ENCODE measurements at regions not wholly inside any gene's neighbourhood (a gene's known extent, or its start where the extent isn't known, plus 50 kb on each side); places are given as distances from the start of the nearest gene placed in this dataset.

DNA sequence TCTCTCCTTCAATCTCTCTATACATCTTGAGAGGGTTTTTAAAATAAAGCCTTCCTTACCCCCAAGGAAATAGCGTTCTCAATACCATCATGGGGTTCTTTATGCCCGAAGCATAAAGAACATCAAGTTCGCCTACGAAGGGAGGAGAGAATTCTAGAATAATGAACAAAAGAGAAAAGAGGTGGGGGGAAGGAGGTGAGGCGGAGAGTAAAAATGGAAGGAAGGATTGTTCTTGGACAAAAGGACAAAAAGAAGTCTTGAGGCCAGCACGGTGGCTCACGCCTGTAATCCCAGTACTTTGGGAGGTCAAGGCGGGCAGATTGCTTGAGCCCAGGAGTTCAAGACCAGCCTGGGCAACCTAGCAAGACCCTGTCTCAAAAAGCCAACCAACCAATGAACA lies 319.8 kb upstream of the NCKAP5 start:
- TF ChIP-seq, protein P1, sequence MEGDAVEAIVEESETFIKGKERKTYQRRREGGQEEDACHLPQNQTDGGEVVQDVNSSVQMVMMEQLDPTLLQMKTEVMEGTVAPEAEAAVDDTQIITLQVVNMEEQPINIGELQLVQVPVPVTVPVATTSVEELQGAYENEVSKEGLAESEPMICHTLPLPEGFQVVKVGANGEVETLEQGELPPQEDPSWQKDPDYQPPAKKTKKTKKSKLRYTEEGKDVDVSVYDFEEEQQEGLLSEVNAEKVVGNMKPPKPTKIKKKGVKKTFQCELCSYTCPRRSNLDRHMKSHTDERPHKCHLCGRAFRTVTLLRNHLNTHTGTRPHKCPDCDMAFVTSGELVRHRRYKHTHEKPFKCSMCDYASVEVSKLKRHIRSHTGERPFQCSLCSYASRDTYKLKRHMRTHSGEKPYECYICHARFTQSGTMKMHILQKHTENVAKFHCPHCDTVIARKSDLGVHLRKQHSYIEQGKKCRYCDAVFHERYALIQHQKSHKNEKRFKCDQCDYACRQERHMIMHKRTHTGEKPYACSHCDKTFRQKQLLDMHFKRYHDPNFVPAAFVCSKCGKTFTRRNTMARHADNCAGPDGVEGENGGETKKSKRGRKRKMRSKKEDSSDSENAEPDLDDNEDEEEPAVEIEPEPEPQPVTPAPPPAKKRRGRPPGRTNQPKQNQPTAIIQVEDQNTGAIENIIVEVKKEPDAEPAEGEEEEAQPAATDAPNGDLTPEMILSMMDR (IDR thresholded peaks at IDR 0.05 in 2 of 3, conservative IDR thresholded peaks at IDR 0.05 in 1 of 3; ENCODE audit: insufficient read depth in 2 of 3, low read depth in 1 of 3, low read length in 3 of 3): no peak
- TF ChIP-seq ZNF76 (CRISPR knock-in tag; IDR thresholded peaks at IDR 0.05; ENCODE audit: borderline replicate concordance) (no peak), NFE2 (IDR thresholded peaks at IDR 0.05; ENCODE audit: low read depth) (no peak), MTA3 (IDR thresholded peaks at IDR 0.05; ENCODE audit: borderline replicate concordance) (no peak), MYNN (IDR thresholded peaks at IDR 0.05) (no peak), MYNN (CRISPR knock-in tag; IDR thresholded peaks at IDR 0.05) (no peak), EP300 (IDR thresholded peaks at IDR 0.05; ENCODE audit: low read length) (no peak), MAZ (CRISPR knock-in tag; conservative IDR thresholded peaks at IDR 0.05 in 1 of 2, IDR thresholded peaks at IDR 0.05 in 1 of 2) (no peak), ZNF175 (CRISPR knock-in tag; IDR thresholded peaks at IDR 0.05; ENCODE audit: low read depth) (no peak)
- TF ChIP-seq, protein P2, sequence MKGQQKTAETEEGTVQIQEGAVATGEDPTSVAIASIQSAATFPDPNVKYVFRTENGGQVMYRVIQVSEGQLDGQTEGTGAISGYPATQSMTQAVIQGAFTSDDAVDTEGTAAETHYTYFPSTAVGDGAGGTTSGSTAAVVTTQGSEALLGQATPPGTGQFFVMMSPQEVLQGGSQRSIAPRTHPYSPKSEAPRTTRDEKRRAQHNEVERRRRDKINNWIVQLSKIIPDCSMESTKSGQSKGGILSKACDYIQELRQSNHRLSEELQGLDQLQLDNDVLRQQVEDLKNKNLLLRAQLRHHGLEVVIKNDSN (CRISPR knock-in tag; IDR thresholded peaks at IDR 0.05): no peak
